SK-N-SH (cell line): ENCODE measurements at regions not wholly inside any gene's neighbourhood (a gene's known extent, or its start where the extent isn't known, plus 50 kb on each side); places are given as distances from the start of the nearest gene placed in this dataset.

ENCODE experiments used
- EP300 ChIP-seq, 2 experiments: IDR thresholded peaks; 2 replicates each; pipeline versions ENCODE4 v1.4.0 to v1.6.1; 2012; ENCODE audit warnings: borderline replicate concordance in 1 of 2, low read depth in 1 of 2, low read length in 1 of 2
- FOXJ3 ChIP-seq: sonication (generic); formaldehyde crosslinking; IDR thresholded peaks from 2 replicates; pipeline ENCODE4 v1.5.1; 2020; ENCODE audit warnings: mild to moderate bottlenecking, missing genetic modification reagents
- TF ChIP-seq, protein P1 (sequence below): fragments of 200-600 bp; sonication (generic); IDR thresholded peaks from 2 replicates; pipeline ENCODE4 v1.6.1; 2017; ENCODE audit warnings: antibody characterized with exemption, mild to moderate bottlenecking, moderate library complexity

- TF ChIP-seq EP300 (IDR thresholded peaks at IDR 0.05; ENCODE audit: borderline replicate concordance in 1 of 2, low read depth in 1 of 2, low read length in 1 of 2) (no peak), FOXJ3 (CRISPR knock-in tag) (no peak)
- TF ChIP-seq, protein P1, sequence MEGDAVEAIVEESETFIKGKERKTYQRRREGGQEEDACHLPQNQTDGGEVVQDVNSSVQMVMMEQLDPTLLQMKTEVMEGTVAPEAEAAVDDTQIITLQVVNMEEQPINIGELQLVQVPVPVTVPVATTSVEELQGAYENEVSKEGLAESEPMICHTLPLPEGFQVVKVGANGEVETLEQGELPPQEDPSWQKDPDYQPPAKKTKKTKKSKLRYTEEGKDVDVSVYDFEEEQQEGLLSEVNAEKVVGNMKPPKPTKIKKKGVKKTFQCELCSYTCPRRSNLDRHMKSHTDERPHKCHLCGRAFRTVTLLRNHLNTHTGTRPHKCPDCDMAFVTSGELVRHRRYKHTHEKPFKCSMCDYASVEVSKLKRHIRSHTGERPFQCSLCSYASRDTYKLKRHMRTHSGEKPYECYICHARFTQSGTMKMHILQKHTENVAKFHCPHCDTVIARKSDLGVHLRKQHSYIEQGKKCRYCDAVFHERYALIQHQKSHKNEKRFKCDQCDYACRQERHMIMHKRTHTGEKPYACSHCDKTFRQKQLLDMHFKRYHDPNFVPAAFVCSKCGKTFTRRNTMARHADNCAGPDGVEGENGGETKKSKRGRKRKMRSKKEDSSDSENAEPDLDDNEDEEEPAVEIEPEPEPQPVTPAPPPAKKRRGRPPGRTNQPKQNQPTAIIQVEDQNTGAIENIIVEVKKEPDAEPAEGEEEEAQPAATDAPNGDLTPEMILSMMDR = no peak
Observed at GRCh38 chr3:5437296-5437782, 249.8 kb downstream of the EDEM1 start.
